ENCODE measurements at regions not wholly inside any gene's neighbourhood (a gene's known extent, or its start where the extent isn't known, plus 50 kb on each side); places are given as distances from the start of the nearest gene placed in this dataset.

- TF ChIP-seq CTCF (conservative IDR thresholded peaks at IDR 0.05; ENCODE audit: low read depth, low read length) (no peak), EZH2 (IDR thresholded peaks at IDR 0.05; ENCODE audit: borderline replicate concordance, low read depth, low read length, poor library complexity, severe bottlenecking) (no peak)
These were observed 175.5 kb downstream of the ZFP36L2 start for GRCh38 chr2:43050866-43051265.
